SKM-1 treated with dmso at 0.1 percent for 144 hours (cell line): ENCODE measurements at regions not wholly inside any gene's neighbourhood (a gene's known extent, or its start where the extent isn't known, plus 50 kb on each side); places are given as distances from the start of the nearest gene placed in this dataset.
"Not testable (repeated sequence)": the region's sequence is repeated elsewhere in the genome, so short reads cannot be mapped to it uniquely, and the experiment has no call there.

Experiments used
- DNase-seq: peaks from one replicate; lab custom pipeline; 2025; ENCODE audit not compliant: unreplicated experiment; lab: John Stamatoyannopoulos, UW

- not testable (repeated sequence) for DNase-seq
Observed at GRCh38 chr9:108031221-108031620, 541.7 kb upstream of the KLF4 start.

GRCh38 chr9:108026718-108027117 is 537.1 kb upstream of the KLF4 start:
- not testable (repeated sequence) for DNase-seq

- DNase-seq = no peak
Observed at GRCh38 chr9:108024604-108025003, 535.0 kb upstream of the KLF4 start.

- DNase-seq = no peak
Observed at GRCh38 chr9:108022246-108022935, 532.8 kb upstream of the KLF4 start.

- no peak for DNase-seq
Observed at GRCh38 chr9:108021096-108021710, 531.6 kb upstream of the KLF4 start.

- no peak for DNase-seq
Observed at GRCh38 chr9:108019821-108020220, 530.3 kb upstream of the KLF4 start.

GRCh38 chr9:108017671-108018070 is 528.1 kb upstream of the KLF4 start:
- no peak for DNase-seq

GRCh38 chr9:108016446-108016845 is 526.9 kb upstream of the KLF4 start:
- no peak for DNase-seq

- no peak for DNase-seq
Observed at GRCh38 chr9:108015690-108016089, 526.1 kb upstream of the KLF4 start.

GRCh38 chr9:108014353-108014752 is 524.8 kb upstream of the KLF4 start:
- no peak for DNase-seq

GRCh38 chr9:108012886-108013665 is 523.5 kb upstream of the KLF4 start:
- no peak for DNase-seq

- no peak for DNase-seq
Observed at GRCh38 chr9:108012405-108012804, 522.8 kb upstream of the KLF4 start.

GRCh38 chr9:108003526-108003925 is 514.0 kb upstream of the KLF4 start:
- DNase-seq = no peak

- no peak for DNase-seq
Observed at GRCh38 chr9:108002371-108002956, 512.9 kb upstream of the KLF4 start.

- no peak for DNase-seq
Observed at GRCh38 chr9:108001237-108001636, 511.7 kb upstream of the KLF4 start.

- no peak for DNase-seq
Observed at GRCh38 chr9:107999890-108000289, 510.3 kb upstream of the KLF4 start.

GRCh38 chr9:107999011-107999410 is 509.4 kb upstream of the KLF4 start:
- no peak for DNase-seq

GRCh38 chr9:107994648-107995047 is 505.1 kb upstream of the KLF4 start:
- DNase-seq = peak; percentile 37

- peak; percentile 8 for DNase-seq
Observed at GRCh38 chr9:107992271-107992670, 502.7 kb upstream of the KLF4 start.

- DNase-seq = no peak
Observed at GRCh38 chr9:107991581-107991980, 502.0 kb upstream of the KLF4 start.

GRCh38 chr9:107989544-107989943 is 500.0 kb upstream of the KLF4 start:
- peak; percentile 47 for DNase-seq

- DNase-seq = no peak
Observed at GRCh38 chr9:107989099-107989498, 499.5 kb upstream of the KLF4 start.
